Immature natural killer cell (primary cell): ENCODE measurements at regions not wholly inside any gene's neighbourhood (a gene's known extent, or its start where the extent isn't known, plus 50 kb on each side); places are given as distances from the start of the nearest gene placed in this dataset.

Source experiments
- DNase-seq, 3 donors: peaks; one replicate each; pipeline ENCODE4 v3.0.0; 2022; ENCODE audit warnings: mixed read lengths in 1 of 3
- H3K27ac Mint-ChIP-seq, 6 donors: one replicate each; pipeline ENCODE4 v1.8.0; 2020; ENCODE audit warnings: mixed read lengths in 6 of 6, mild to moderate bottlenecking in 5 of 6, inconsistent platforms in 4 of 6, moderate library complexity in 3 of 6
- H3K27me3 Mint-ChIP-seq, 3 donors: one replicate each; pipeline ENCODE4 v1.8.0; 2020 to 2021; ENCODE audit warnings: low read depth in 3 of 3, mild to moderate bottlenecking in 3 of 3, mixed read lengths in 3 of 3, moderate library complexity in 3 of 3, inconsistent platforms in 1 of 3
- H3K36me3 Mint-ChIP-seq, 3 donors: one replicate each; pipeline ENCODE4 v1.8.0; 2020; ENCODE audit warnings: mixed read lengths in 3 of 3, inconsistent platforms in 2 of 3, mild to moderate bottlenecking in 2 of 3
- H3K4me1 Mint-ChIP-seq, 2 donors: one replicate each; pipeline ENCODE4 v1.8.0; 2020; ENCODE audit warnings: inconsistent platforms in 2 of 2, mild to moderate bottlenecking in 2 of 2, mixed read lengths in 2 of 2, moderate library complexity in 1 of 2
- H3K4me3 Mint-ChIP-seq, 5 donors: one replicate each; pipeline ENCODE4 v1.8.0; 2020; ENCODE audit warnings: mild to moderate bottlenecking in 5 of 5, mixed read lengths in 5 of 5, inconsistent platforms in 3 of 5, moderate library complexity in 3 of 5
- H3K9me3 Mint-ChIP-seq, 6 donors: one replicate each; pipeline ENCODE4 v1.8.0; 2020; ENCODE audit warnings: mild to moderate bottlenecking in 6 of 6, mixed read lengths in 6 of 6, inconsistent platforms in 4 of 6, moderate library complexity in 3 of 6

GRCh38 chr1:14111121-14111520 lies 411.1 kb downstream of the PRDM2 start:
- no peak overlapping the region for H3K4me3 Mint-ChIP-seq
- H3K27ac Mint-ChIP-seq: no peak overlapping the region
- peaks cover 6 to 9% of the 10 kb centered on the region in 2 donors for H3K4me1 Mint-ChIP-seq
- no peaks in the 10 kb centered on the region for H3K36me3 Mint-ChIP-seq
- H3K27me3 Mint-ChIP-seq: peaks cover 2 to 11% (median 5%) of the 10 kb centered on the region in 3 donors
- DNase-seq: no peak
- H3K9me3 Mint-ChIP-seq: no peaks in the 10 kb centered on the region

- H3K36me3 Mint-ChIP-seq: no peaks in the 10 kb centered on the region
- no peak overlapping the region for H3K4me3 Mint-ChIP-seq
- H3K27me3 Mint-ChIP-seq: peaks cover 2 to 11% (median 5%) of the 10 kb centered on the region in 3 donors
- no peak overlapping the region for H3K27ac Mint-ChIP-seq
- DNase-seq: no peak
- peaks cover 6 to 9% of the 10 kb centered on the region in 2 donors for H3K4me1 Mint-ChIP-seq
- no peaks in the 10 kb centered on the region for H3K9me3 Mint-ChIP-seq
Measured at GRCh38 chr1:14112613-14113012, 412.6 kb downstream of the PRDM2 start.

DNA sequence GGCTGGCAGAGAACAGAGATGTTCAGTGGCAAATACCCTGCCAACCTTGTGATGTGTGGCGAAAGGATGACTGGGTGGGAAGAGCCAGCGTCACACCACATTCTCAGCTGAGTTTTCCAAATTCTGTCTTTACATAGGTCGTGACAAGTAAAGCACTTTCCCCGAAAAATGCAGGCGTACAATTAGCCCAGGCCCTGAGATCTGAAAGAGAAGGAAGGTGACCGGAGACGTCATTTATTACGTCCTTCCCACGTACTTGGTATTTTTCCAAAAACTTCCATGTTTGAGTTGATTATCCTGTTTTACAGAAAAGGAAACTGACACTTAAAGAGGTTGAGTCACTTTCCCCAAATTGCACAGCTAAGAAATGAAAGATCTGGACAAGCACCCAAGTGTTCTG lies 413.3 kb downstream of the PRDM2 start:
- DNase-seq: no peak
- no peaks in the 10 kb centered on the region for H3K9me3 Mint-ChIP-seq
- peaks cover 6 to 9% of the 10 kb centered on the region in 2 donors for H3K4me1 Mint-ChIP-seq
- no peak overlapping the region for H3K4me3 Mint-ChIP-seq
- H3K27me3 Mint-ChIP-seq: peaks cover 2 to 8% (median 5%) of the 10 kb centered on the region in 3 donors
- H3K36me3 Mint-ChIP-seq: no peaks in the 10 kb centered on the region
- H3K27ac Mint-ChIP-seq: no peak overlapping the region

GRCh38 chr1:14113841-14114567 lies 414.0 kb downstream of the PRDM2 start:
- peaks cover 2 to 7% (median 5%) of the 10 kb centered on the region in 3 donors for H3K27me3 Mint-ChIP-seq
- no peaks in the 10 kb centered on the region for H3K9me3 Mint-ChIP-seq

GRCh38 chr1:14115976-14116375 lies 416.0 kb downstream of the PRDM2 start:
- no peak overlapping the region for H3K4me3 Mint-ChIP-seq
- DNase-seq: no peak
- H3K36me3 Mint-ChIP-seq: no peaks in the 10 kb centered on the region
- H3K4me1 Mint-ChIP-seq: peaks cover 6 to 9% of the 10 kb centered on the region in 2 donors
- no peak overlapping the region for H3K27ac Mint-ChIP-seq
- H3K27me3 Mint-ChIP-seq: peaks cover 0 to 10% (median 2%) of the 10 kb centered on the region in 3 donors
- no peaks in the 10 kb centered on the region for H3K9me3 Mint-ChIP-seq

More at GRCh38 chr1:14113841-14114567, 414.0 kb downstream of the PRDM2 start:
- H3K4me3 Mint-ChIP-seq: no peak overlapping the region
- DNase-seq: no peak
- H3K27ac Mint-ChIP-seq: no peak overlapping the region
- H3K36me3 Mint-ChIP-seq: no peaks in the 10 kb centered on the region
- H3K4me1 Mint-ChIP-seq: peaks cover 6 to 9% of the 10 kb centered on the region in 2 donors

- H3K4me1 Mint-ChIP-seq: peaks cover 6 to 9% of the 10 kb centered on the region in 2 donors
- no peak overlapping the region for H3K27ac Mint-ChIP-seq
- peaks cover 2 to 10% (median 4%) of the 10 kb centered on the region in 3 donors for H3K27me3 Mint-ChIP-seq
- H3K4me3 Mint-ChIP-seq: no peak overlapping the region
- H3K36me3 Mint-ChIP-seq: no peaks in the 10 kb centered on the region
- no peaks in the 10 kb centered on the region for H3K9me3 Mint-ChIP-seq
- no peak for DNase-seq
Measured at GRCh38 chr1:14117700-14118099, 417.7 kb downstream of the PRDM2 start.

DNA sequence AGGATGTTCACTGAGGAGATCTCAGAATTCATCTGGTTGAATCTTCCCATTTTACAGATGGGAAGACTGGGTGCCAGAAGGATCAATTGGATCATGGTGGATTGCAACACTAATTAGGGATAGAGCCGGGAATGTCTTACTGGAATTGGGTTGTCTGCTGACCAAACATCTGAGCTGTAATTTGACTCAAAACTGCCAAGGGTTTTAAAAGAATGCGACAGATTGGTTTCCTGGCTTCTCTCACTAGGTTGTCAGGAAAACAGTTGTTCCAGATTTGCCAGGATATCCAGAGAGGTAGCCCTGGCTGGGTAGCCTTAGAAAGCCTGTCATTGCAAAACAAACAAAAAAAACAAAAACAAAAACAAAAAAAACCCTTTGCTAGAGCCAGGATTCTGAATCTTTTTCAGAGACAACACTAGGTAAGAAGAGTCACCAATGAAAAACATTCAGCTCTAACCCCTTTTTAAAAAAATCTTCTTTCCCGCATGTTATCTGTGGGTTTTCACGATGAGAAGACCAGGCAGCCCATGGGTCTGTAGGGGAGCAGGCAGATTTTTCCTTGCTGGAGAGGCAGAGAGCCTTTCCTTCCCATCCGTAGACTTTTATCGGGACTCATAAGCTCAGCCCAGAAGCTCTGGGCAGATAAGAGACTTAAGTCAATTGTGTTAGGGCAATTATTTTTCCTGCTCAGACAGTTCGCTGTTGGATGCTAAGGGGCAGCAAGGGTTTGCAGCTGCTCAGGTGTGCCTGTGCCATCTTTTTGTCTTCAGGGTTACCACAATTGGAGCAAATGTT lies 418.9 kb downstream of the PRDM2 start:
- Mint-ChIP-seq H3K4me1 (peaks cover 6 to 8% of the 10 kb centered on the region in 2 donors), H3K27me3 (peaks cover 2 to 11% (median 4%) of the 10 kb centered on the region in 3 donors), H3K4me3 (no peak overlapping the region), H3K36me3 (no peaks in the 10 kb centered on the region), H3K9me3 (no peaks in the 10 kb centered on the region), H3K27ac (no peak overlapping the region)
- no peak for DNase-seq

- H3K27me3 Mint-ChIP-seq: peaks cover 1 to 11% (median 4%) of the 10 kb centered on the region in 3 donors
- H3K4me1 Mint-ChIP-seq: no peaks in the 10 kb centered on the region
- DNase-seq: no peak
- H3K4me3 Mint-ChIP-seq: no peak overlapping the region
- no peak overlapping the region for H3K27ac Mint-ChIP-seq
- no peaks in the 10 kb centered on the region for H3K36me3 Mint-ChIP-seq
- no peaks in the 10 kb centered on the region for H3K9me3 Mint-ChIP-seq
Measured at GRCh38 chr1:14120895-14121294, 420.9 kb downstream of the PRDM2 start.

- DNase-seq: no peak
- Mint-ChIP-seq H3K4me3 (no peak overlapping the region), H3K4me1 (no peaks in the 10 kb centered on the region), H3K36me3 (no peaks in the 10 kb centered on the region), H3K27me3 (peaks cover 3 to 7% (median 4%) of the 10 kb centered on the region in 3 donors), H3K27ac (no peak overlapping the region), H3K9me3 (peaks cover 0 to 2% (median 0%) of the 10 kb centered on the region in 6 donors)
Measured at GRCh38 chr1:14128096-14128495, 428.1 kb downstream of the PRDM2 start.

DNA sequence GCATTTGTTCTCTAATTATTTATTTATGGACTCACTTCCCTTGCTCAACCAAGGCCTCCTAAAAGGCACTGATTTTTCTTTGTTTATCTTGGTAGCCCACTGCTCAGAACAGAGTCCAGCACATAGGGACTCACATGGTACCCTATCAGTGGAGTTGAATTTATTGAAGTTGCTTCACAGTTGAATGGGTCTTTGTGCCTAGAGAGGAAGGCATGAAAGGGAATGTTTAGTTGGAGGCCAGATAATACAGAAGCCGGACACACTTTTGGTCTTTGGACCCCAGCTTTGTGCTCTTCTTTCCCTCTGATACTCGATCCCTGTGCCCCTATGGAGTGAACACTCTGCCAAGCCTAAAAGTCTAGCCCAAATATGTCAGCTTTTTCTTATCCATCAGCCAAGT lies 429.0 kb downstream of the PRDM2 start:
- DNase-seq: no peak
- H3K4me1 Mint-ChIP-seq: no peaks in the 10 kb centered on the region
- no peak overlapping the region for H3K27ac Mint-ChIP-seq
- peaks cover 1 to 4% (median 3%) of the 10 kb centered on the region in 3 donors for H3K27me3 Mint-ChIP-seq
- no peak overlapping the region for H3K4me3 Mint-ChIP-seq
- no peaks in the 10 kb centered on the region for H3K36me3 Mint-ChIP-seq
- peaks cover 0 to 2% (median 0%) of the 10 kb centered on the region in 6 donors for H3K9me3 Mint-ChIP-seq

DNA sequence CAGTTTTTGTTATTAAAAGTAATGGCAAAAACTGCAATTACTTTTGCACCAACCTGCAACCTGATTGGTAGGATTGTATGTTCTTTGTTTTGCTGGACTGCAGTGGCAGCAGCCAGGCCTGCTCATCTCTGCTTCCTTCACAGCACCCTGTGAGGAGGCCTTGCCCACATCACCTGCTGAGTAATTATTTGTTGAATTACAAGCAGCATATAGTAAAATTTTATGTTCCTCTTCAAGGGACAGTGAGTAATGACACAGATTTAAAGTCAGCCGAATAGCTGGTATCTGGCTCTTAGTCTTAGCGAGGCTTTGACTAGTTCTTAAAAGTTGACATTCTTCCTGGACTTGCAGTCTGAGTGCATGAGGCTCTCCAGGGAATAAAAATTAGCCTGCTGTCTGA lies 435.1 kb downstream of the PRDM2 start:
- no peak for DNase-seq
- H3K27ac Mint-ChIP-seq: no peak overlapping the region
- H3K36me3 Mint-ChIP-seq: no peaks in the 10 kb centered on the region
- peaks cover 3 to 7% (median 5%) of the 10 kb centered on the region in 3 donors for H3K27me3 Mint-ChIP-seq
- H3K9me3 Mint-ChIP-seq: peaks cover 0 to 2% (median 0%) of the 10 kb centered on the region in 6 donors
- no peaks in the 10 kb centered on the region for H3K4me1 Mint-ChIP-seq
- H3K4me3 Mint-ChIP-seq: no peak overlapping the region

GRCh38 chr1:14136152-14136763 lies 436.3 kb downstream of the PRDM2 start:
- Mint-ChIP-seq H3K36me3 (no peaks in the 10 kb centered on the region), H3K4me3 (no peak overlapping the region), H3K27ac (no peak overlapping the region), H3K27me3 (peaks cover 2 to 7% (median 5%) of the 10 kb centered on the region in 3 donors), H3K9me3 (peaks cover 0 to 2% (median 0%) of the 10 kb centered on the region in 6 donors), H3K4me1 (no peaks in the 10 kb centered on the region)
- no peak for DNase-seq

DNA sequence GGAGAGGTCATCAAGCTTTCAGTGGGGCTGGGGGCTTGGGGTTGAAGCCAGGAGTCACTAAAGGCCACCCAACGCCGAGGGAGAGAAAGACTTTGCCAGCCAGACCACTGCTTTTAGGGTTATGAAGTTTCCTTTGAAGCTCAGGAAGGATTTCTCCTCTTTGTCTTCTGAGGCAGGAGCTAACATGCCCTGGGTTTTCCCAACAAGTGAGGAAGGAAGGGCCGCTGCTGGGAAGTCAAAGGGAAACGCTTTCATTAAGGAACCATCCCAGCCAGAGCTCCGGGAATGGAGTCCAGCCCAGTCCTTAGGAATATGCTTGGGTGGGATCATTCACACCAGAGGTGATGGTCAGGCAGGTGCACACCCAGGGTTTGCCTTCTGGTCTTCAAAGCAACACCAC lies 436.9 kb downstream of the PRDM2 start:
- no peaks in the 10 kb centered on the region for H3K36me3 Mint-ChIP-seq
- no peaks in the 10 kb centered on the region for H3K4me1 Mint-ChIP-seq
- no peak overlapping the region for H3K4me3 Mint-ChIP-seq
- H3K27ac Mint-ChIP-seq: no peak overlapping the region
- no peak for DNase-seq
- peaks cover 0 to 2% (median 0%) of the 10 kb centered on the region in 6 donors for H3K9me3 Mint-ChIP-seq
- H3K27me3 Mint-ChIP-seq: peaks cover 2 to 7% (median 5%) of the 10 kb centered on the region in 3 donors
